ENCODE measurements at regions not wholly inside any gene's neighbourhood (a gene's known extent, or its start where the extent isn't known, plus 50 kb on each side); places are given as distances from the start of the nearest gene placed in this dataset.
A peak's percentile ranks its signal among the peaks of the same experiment; 100 is the strongest.

DNA sequence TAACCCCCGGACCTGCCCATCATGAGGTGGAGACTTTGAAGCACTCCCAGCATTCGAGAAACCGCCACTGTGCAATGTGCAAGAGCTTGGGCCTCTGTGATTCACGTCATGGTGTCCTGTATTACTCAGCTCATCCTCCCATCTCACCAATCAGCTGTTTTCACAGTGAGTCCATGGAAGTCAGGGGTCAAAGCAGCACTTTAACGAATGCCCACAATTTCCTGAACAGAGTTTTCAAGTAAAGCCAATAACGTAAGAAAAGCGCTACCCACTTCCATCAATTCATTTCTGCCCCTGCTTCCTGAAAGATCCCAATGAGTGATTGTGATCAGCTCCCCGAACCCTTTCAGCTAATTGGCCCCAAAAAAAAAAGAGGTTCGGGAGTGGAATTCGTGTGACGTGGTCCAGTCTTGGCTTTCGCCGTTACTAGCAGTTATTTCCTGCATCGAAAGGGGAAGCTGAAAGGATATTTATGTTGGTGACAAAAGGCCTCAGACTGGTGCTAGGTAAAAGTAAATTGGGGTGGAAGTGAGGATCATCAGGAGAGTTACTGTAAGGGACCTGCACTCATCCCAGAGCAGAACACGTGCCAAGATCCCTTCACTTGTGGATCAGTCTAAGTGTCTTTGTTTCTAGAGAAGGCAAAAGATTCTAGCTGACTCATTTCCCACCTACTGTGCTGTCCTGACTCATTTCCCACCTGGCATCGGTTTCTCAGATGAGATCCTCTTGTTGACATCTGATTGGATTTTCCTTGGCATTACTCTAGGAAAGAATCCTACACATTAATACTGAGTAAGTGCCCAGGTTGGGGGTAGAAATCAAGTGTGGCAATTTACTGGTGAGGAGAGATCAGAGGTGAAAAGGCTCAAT lies 136.7 kb upstream of the NUDT7 start:
- TF ChIP-seq, protein P1, sequence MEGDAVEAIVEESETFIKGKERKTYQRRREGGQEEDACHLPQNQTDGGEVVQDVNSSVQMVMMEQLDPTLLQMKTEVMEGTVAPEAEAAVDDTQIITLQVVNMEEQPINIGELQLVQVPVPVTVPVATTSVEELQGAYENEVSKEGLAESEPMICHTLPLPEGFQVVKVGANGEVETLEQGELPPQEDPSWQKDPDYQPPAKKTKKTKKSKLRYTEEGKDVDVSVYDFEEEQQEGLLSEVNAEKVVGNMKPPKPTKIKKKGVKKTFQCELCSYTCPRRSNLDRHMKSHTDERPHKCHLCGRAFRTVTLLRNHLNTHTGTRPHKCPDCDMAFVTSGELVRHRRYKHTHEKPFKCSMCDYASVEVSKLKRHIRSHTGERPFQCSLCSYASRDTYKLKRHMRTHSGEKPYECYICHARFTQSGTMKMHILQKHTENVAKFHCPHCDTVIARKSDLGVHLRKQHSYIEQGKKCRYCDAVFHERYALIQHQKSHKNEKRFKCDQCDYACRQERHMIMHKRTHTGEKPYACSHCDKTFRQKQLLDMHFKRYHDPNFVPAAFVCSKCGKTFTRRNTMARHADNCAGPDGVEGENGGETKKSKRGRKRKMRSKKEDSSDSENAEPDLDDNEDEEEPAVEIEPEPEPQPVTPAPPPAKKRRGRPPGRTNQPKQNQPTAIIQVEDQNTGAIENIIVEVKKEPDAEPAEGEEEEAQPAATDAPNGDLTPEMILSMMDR (IDR thresholded peaks at IDR 0.05; ENCODE audit: control insufficient read depth, insufficient read depth, low read depth, low read length, missing control alignments): no peak
- H3K4me3 ChIP-seq (ENCODE audit: control insufficient read depth, low read depth, low read length): no peak overlapping the region
- DNase-seq (ENCODE audit: low read depth): no peak

DNA sequence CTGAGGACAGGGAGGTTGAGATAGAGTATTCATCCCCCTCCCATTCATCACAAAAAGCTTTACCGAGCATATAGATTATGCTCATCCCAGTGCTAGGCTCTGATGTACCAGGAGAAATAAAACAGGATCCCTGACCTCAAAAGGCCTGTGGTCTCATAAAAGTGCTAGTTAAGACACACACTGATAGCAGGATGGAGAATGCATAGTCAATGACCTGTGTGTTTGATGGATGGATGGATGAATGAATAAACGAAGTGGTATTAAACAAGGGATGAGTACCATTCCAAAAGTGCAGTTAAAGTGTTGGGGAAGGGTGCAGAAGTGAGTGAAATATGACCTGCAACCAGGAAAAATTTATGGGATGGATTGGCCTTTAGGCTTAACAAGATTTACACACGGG lies 133.9 kb upstream of the NUDT7 start:
- H3K4me3 ChIP-seq (ENCODE audit: control insufficient read depth, low read depth, low read length): no peak overlapping the region
- DNase-seq (ENCODE audit: low read depth): no peak
- TF ChIP-seq, protein P1 (IDR thresholded peaks at IDR 0.05; ENCODE audit: control insufficient read depth, insufficient read depth, low read depth, low read length, missing control alignments): no peak

DNA sequence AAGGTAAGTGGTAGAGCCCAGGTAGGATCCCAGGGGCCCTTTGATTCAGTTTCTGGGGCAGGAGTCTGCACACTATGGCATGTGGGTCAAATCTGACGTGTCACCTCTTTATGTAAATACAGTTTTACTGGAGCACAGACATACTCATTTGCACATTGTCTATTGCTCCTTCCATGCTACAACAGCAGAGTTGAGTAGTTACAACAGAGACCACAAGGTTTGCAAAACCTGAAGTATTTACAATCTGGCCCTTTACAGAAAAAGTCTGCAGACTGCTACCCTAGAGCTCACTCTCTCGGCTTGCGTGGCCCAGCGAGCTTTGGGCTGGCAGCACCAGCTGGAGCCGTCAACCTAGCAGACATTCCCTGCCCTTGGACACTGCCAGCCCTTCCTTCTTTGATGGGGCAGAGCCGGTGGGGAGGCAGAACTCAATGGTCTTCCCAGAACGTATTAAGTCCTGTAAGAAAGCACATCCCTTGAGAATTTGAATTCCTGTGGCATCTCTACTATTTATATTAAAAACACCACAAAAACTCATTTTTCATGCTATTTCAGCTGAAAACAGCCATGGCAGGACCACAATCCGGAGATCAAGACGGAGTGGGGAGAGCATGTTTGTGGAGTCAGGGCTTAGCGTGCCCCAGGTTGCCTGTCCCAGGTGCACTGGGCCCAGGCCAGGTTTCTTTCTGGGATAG lies 133.1 kb upstream of the NUDT7 start:
- DNase-seq (ENCODE audit: low read depth): peak; percentile 11
- TF ChIP-seq, protein P1 (IDR thresholded peaks at IDR 0.05; ENCODE audit: control insufficient read depth, insufficient read depth, low read depth, low read length, missing control alignments): no peak
- H3K4me3 ChIP-seq (ENCODE audit: control insufficient read depth, low read depth, low read length): no peak overlapping the region

DNA sequence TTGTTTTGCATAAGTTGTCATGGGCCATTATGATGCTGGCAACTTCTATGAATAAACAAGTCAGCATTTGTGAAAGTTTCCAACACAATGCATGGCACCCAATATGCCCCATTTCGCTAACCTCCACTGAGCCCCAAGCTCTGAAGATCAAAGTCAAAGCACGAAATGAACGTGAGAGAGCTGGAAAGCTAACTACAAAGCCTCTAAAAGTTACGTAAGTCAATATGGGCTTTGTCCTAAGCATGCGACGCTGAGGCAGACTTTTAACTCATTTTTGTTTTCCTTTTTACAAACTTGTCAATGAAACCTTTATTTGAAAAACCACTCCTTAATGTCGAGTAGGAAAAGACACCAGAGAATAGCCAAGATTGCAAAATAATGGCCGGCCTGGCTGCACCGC lies 131.6 kb upstream of the NUDT7 start:
- DNase-seq (ENCODE audit: low read depth): no peak
- no peak overlapping the region for H3K4me3 ChIP-seq (ENCODE audit: control insufficient read depth, low read depth, low read length)
- TF ChIP-seq, protein P1 (IDR thresholded peaks at IDR 0.05; ENCODE audit: control insufficient read depth, insufficient read depth, low read depth, low read length, missing control alignments): no peak

DNA sequence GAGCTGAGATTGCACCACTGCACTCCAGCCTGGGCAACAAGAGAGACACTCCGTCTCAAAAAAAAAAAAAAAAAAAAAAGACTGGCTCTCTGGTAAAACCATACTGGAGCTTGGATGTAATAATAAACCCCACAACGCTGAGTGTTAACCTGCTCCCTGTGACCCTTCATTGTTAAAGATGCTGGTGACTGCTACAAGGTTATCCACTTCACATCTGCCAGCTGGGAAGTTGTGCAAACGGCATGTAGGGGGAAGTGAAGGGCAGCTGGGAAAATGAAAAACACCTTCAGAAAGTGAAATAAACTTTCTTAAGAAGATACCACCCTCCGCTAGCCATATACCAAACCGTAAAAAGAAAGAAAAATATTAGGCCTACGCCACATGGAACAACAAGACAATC lies 131.0 kb upstream of the NUDT7 start:
- no peak overlapping the region for H3K4me3 ChIP-seq (ENCODE audit: control insufficient read depth, low read depth, low read length)
- no peak for DNase-seq (ENCODE audit: low read depth)
- TF ChIP-seq, protein P1 (IDR thresholded peaks at IDR 0.05; ENCODE audit: control insufficient read depth, insufficient read depth, low read depth, low read length, missing control alignments): no peak

DNA sequence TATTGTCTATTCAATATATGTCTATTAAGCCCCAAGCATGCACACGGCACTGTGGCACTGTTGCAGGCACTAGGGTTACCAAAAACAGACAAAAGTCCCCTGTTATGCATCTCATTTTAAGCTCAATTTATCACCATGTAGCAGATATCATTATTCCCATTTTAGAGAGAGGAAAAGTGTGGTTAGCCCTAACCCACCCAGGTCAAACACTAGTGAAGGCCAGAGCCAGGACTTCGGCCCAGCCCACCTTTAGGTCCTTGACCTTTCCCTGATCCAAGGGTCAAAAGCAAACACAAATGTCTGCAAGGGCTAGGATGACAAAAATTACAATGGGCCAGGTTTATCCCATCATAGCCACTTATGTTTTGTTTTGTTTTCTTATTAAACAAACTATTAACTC lies 130.3 kb upstream of the NUDT7 start:
- TF ChIP-seq, protein P1 (IDR thresholded peaks at IDR 0.05; ENCODE audit: control insufficient read depth, insufficient read depth, low read depth, low read length, missing control alignments): no peak
- DNase-seq (ENCODE audit: low read depth): no peak
- no peak overlapping the region for H3K4me3 ChIP-seq (ENCODE audit: control insufficient read depth, low read depth, low read length)

All from AG09309 (cell line).